Stimulated activated CD8-positive, alpha-beta memory T cell treated with anti-CD3 and anti-CD28 coated beads, Interleukin-4, amount 100 ng/mL, for 48 hours (primary cell): ENCODE measurements at regions not wholly inside any gene's neighbourhood (a gene's known extent, or its start where the extent isn't known, plus 50 kb on each side); places are given as distances from the start of the nearest gene placed in this dataset.
A peak's percentile ranks its signal among the peaks of the same experiment; 100 is the strongest.
"Not testable (repeated sequence)": the region's sequence is repeated elsewhere in the genome, so short reads cannot be mapped to it uniquely, and the experiment has no call there.

ENCODE experiments used
- DNase-seq: peaks from one replicate; pipeline ENCODE4 v3.0.0-alpha.2; 2020

DNA sequence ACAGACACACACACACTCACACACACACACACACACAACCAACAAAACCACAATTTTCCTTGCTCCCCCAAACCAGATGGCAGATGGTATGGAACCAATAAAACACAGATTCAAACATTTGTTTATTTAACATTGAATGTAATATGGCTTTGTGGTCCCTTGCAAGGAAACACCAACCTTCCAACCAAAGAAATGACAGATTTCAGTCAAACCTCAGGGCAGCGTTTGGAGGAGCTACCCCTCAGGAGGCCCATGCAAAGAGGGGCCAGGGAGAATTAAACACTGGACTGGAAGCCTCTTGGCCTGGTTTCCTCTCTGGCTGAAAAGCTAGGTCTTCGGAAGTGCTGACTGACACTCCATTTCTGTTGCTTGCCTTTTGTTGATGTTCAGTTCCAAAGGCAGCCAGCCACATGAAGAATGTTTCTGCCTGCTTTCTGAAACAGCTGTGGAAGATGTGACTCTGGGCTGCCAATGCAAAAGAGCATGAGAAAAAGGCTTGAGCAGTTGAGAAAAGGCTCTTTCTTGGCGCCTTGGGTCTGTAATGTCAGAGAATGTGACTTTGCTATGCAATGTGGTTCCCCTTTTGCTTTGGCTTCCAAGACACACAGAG lies 296.1 kb downstream of the RPLP1 start:
- DNase-seq, result peak; percentile 17

DNA sequence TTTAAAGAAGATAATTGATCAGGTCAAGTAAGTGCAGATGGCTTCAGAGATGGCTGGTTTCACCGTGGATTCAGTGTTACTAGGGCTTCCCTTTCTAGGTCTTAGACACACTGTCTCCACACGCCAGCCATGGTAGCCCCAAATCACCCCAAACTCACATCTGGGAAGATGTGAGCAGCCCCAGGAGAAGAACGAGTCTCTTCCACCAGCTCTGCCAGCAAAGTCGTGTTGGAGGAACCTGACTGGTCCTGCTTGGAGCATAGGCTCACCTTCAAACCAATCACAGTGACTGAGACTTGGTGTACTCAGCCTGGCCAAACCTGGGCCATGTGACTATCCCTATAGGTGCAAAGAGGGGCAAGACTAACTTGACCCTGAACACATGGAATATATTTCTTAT lies 296.7 kb downstream of the RPLP1 start:
- DNase-seq, result peak; percentile 12

DNA sequence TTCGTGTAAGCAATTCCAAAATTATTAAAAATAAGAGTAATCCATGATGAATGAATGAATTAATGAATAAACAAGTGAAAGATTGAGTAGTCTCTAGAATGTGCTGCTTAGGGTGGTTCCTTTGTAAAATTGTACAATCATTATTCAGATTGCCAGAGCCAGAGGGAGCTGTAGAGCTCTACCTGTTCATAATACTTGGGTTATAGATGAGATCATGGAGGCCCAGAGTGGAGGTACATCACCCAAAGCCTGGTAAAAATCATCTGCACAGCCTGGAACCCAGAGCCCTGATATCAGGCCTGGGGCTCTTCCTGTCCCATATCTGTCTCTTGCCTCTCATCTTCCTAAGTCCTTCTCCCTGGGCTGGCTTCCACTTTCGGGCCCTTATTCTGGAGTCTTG lies 297.2 kb downstream of the RPLP1 start:
- DNase-seq, result no peak

DNA sequence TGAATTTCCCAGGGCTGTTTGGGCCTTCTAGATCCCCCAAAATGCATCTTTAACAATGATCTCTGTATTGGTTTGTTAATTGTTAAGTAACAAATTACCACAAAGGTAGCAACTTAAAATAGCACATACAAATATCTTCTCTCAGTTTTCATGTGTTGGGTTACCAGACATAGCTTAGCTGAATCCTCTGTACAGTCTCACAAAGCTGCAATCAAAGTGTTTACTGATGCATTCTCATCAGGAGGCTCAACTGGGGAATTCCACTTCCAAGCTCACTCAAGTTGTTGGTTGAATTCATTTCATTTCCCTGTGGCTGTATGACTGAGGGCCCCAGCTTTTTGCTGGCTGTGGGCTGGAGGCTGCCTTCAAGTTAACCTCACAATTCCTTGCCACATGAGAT lies 297.6 kb downstream of the RPLP1 start:
- peak; percentile 18 for DNase-seq

DNA sequence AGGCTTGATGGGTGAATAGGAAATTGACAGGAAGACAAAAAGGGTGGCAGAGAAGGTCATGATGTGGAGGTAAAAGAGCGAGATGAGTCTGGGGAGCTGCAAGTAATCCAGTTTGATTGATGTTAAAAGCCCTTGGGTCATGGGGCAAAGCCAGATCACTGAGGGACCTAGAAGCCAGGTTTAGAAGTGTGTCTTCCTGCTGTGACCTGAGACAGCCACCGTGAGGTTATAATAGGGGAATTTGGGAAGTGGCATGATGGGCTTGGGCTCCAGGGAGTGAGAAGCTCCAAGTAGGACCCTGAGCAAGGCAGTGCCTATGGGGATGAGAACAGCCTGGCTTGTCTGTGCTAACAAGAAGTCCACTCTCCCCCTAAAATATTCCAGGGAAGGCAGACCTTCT lies 298.5 kb downstream of the RPLP1 start:
- peak; percentile 21 for DNase-seq

DNA sequence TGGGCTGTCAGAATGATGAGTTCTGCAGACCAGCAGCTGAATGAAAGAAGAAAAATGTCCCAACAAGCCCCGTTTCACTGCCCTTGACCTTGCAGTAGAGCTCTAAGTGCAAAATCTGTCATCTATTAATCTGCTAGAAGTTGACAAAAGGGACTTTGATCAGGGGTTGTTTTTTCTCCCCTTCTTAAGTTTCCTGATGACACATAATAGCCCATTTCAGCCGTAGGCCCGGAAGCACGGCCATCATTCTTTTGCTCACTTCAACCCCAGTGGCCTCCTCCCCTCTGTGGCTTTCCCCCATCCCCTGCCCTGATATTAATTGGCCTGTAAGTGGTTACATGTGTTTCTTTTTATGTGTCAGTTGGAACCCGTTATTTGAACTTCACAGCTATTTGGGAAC lies 298.9 kb downstream of the RPLP1 start:
- DNase-seq, result peak; percentile 15

DNA sequence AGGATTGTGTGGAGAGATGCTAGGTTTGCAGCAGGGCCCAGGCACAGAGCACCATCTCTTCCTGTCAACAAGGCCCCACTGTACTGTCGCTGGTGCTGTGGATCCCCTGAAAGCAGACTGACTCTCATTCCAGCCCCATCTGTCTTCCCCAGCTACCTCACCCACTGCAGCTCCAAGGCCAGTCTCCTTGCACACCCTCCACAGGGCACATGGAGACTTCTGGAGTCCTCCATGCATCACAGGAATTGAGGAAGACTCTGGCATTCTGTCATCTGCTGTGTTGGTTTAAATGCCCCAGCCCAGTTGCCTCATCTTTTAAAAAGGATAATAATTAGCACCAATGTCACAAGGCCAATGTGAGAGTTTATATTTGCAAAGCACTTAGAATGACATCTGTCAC lies 301.2 kb downstream of the RPLP1 start:
- no peak for DNase-seq

DNA sequence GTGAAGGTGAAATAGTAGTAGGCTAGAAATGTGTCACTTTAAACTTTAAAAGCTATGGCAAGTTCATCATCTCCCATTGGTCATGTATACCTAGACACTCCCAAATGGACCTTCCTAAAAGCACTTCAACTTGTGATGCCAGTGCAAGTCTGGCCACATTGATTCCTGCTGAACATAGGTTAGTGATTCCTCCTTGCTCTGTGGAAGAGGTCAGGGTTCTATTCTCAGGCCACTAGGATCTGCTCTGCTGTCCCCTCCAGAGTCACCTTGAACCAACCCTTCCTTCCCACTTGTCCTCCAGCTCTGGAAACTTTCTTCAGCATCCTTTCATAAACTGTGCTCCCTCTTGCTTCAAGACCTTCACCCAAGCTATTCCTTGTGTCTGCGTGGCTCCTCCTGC lies 301.7 kb downstream of the RPLP1 start:
- DNase-seq, result no peak

DNA sequence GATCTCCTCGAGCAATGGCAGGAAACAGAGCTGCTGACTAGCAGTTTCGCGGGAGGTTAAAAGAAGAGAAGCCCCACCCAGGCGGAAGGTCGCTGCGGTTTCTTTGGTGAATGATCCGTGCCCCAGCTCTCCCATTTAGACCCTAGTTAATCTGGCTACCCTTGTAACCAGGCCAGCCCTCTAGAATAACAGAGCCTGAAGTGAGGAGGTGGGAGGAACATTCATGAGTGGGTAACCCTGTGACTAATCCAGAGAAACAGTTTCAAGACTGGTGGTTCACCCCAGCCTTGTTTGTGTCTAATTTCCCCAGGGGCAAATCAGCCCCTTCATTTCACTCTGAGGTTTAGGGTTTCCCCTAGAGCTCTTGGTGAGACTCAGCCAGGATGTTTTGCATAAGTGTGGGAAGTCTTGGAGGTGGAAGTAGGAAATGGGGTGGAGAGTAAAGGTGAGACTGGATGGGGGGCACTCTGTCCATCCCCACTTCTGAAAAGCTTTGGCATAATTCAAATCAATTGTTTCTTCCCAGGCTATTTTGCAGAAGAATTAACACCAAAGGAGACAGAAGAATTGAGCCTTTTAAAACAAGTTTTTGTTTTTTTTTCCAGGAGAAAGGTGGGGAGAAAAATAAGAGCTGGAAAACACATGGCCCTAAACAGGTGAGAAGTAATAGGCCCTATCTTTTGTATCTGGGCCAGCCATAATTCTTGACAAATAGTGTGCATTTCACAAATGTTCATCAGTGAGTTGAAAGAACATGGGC lies 303.1 kb downstream of the RPLP1 start:
- DNase-seq, result peak; percentile 87

DNA sequence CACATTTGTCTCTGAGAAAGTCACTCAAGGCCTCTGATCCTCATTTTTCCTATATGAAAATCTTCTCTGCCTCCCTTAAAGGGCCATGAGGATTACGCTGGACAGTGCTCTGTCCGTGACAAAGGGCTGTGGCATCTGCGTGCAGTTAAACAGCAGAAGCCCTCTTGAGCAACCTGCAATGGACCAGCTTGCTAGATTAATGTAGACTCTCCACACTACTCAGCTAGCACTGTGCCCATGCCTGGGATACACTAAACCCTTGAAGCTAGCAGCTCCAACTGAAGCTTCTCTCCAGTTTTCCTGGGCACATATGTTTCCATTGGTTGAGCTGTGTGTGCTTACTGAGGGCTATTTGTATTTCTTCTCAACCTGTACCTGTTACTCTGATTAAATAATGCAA lies 303.8 kb downstream of the RPLP1 start:
- peak; percentile 24 for DNase-seq

DNA sequence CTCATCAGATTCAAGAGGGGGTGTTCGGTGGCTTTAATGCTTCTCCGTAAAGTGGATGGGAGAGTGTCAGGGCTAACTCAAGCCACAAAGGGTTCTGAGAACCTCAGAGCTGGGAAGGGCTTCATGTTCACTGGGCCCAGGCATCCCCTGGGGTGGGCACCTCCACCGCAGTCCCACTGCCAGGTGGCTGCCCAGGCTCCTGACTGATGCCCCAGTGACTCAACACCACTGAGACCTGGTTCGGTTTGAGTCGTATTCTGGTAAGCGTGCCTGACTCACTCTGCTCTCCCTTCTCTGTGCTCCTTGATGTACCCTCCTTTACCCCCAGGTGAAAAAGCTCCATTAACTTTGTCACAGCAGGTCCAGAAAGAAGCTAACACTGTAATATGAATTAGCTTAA lies 304.6 kb downstream of the RPLP1 start:
- peak; percentile 82 for DNase-seq

DNA sequence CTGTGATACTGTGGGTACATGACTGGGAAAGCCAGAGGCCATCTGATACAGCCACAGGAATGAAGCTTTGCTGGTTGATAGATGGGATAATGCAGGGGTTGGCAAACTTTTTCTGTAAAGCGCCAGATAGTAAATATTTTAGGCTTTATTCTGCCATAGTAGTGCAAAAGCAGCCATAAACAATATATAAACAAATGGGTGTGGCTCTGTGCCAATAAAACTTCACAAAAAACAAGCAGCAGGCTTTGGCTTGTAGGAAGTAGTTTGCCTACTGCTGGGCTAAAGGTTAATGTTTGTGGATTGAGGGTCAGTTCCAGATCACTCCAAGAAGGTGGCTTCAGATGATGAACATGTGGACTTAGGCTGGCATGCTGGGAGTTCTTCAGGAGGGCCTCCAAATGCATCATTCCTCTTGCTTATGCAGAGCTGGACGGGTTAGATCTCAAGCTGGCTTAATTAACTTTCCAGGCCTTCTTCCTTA lies 305.7 kb downstream of the RPLP1 start:
- DNase-seq, result peak; percentile 24

DNA sequence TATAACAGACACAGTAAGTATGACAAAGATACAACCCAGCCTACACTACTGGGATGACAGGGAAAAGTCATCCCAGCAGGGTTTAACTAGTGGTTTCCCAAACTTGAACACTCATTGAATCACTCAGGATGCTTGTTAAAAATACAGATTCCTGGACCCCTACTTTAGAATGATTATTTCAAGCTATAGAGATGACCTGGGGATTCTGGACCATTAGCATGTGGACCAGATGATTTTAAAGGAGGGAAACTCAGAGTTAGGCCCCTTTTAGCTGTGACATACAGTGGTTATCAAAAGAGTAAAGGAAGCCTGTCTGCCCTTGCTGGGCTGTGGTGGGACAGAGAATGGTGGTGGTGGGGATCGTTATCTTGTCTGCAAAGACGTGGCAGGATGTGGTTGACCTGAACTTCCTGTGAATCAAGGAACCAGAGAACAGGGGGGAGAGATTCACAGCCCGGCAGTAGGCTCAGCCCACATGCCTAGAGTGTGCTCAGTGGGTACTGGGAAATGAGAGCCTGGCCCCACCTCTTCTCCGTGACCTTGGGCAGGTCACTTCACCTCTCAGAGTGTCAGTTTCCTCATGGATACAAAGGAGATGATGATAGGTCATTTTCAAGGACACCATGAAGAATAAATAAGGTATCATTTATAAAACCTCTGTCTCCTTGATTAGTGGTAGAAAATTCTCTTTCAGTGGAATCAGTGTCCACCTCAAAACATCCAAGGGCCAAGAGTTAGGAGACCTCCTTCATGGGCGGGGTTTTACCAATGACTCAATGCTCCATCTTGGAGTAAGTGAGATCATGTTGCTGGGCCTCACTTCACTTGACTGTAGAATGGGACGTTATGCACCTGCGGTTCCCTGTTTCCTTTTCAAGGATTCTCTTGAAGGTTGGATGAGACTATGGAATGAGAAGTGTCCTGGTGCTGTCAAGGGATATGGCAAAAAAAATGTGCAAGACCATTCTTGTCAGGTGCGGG lies 306.5 kb downstream of the RPLP1 start:
- peak; percentile 89 for DNase-seq

DNA sequence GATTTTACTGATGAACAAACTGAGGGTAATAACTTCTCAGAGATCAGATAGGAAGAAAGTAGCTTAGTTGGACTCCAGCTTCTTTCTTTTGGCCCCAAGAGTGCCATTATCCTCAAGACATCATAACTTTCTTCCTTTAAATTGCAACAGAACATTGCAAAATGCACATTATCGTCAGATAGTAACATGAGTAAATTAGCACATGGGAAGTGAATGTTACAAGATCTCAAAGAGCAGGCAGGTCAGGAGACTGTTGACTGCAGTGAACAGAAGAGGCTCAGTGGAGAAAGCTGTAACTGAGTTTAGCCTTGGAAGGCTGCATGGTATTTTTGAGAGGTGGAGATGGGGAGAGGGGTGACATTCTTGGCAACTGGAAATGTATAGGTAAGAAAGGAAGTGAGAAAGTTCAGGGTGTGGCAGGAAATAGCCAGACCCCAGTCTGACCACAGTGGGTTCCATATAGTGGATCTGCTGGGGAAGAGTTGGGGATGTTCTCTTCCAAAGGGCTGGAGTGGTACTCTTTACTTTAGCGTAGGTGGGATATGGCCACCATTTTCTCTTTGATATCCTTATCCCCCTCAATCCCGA lies 307.7 kb downstream of the RPLP1 start:
- DNase-seq, result no peak

DNA sequence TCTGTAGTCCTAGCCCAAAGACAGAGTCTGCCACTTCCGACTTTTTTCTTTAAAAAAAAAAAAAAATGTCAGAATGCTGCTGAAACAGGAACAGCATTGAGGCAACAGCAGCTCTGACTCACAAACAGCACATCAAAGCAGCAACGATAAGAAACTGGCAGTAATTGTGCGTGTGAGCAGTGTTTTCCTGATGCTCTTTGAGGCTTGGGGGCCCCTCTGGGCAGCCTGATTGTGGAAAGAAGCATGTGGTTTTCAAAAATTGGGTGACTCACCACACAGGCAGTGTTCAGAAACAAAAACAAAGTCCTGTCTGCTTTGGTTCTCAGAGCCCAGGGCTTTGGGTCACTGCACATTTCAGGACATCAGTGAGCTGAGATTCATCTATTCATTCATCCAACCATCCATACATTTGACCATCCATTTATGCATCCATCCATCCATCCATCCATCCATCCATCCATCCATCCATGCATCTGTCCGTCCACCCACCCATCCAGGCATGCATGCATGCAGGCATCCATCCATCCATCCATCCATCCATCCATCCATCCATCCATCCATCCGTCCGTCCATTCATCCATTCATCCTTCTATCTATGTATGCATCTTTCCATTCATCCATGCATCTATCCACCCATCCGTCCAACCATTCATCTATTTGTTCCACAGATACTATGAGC lies 308.4 kb downstream of the RPLP1 start:
- DNase-seq, result peak; percentile 82

DNA sequence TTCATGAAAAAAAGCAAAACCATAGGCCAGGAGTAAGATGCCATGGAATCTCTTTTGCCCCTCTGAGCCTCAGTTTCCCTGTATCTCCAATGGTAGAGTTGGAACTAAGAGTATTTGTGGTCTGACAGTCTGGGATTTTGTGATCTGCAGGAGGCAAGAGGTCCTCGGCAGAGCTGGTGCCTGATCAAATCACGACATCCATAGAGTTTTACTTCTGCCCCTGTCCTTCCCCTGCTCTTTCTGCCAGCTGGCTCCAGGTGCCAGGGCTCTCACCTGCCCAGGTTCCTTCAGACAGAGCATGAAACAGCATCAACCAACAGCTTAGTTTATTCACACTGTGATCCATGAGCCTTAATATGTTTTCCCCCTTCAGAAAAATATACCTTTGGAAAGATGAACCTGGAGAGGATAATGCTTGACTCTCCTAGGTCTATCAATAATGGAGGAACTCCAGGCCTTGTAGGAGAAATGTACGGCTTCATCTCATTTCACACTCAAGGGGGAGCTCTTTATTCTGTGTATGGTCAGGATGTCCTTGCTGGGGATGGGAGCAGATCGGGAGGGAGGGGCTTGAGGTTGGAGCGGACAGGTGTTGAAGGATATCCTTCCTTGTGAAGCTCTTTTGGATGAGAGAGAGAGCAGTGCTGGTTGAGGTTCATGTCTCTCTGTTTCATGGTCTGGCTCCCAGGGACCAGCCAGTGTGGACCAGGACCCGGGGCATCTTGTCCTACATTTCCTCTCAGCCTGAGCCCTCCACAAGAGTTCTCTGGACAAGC lies 309.9 kb downstream of the RPLP1 start:
- no peak for DNase-seq

DNA sequence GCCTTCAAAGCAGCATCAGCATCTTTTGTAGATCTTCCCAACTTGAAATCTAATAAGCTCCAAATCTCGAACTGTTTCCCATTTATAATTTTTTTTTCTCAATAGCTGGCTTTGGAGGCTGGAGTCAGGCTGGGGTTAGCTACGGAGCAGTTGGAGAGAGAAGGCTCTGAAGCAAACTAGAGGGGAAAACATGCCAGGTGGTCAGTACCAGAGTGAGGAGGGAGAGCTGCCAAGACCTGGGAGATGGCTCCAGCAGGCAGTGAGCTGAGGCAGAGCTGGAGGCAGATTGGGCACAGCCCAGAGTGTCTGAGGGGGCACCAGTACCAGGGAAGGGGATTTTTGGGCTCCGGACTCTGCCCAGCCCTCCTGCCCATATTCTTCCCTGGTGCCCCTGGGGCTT lies 311.2 kb downstream of the RPLP1 start:
- DNase-seq, result peak; percentile 18

DNA sequence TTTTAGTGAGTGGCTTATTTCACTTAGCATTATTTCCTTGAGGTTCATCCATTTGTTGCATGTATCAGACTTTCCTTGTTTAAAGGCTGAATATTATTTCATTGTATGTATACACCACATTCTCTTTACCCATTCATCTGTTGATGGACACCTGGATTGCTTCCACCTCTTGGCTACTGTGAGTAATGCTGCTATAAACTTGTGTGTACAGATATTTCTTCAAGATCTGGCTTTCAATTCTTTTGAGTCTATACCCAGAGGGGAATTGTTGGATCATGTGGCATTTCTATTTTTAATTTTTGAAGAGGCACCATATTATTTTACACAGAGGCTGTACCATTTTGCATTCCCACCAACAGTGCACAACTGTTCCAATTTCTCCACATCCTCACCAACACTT lies 313.5 kb downstream of the RPLP1 start:
- no peak for DNase-seq

DNA sequence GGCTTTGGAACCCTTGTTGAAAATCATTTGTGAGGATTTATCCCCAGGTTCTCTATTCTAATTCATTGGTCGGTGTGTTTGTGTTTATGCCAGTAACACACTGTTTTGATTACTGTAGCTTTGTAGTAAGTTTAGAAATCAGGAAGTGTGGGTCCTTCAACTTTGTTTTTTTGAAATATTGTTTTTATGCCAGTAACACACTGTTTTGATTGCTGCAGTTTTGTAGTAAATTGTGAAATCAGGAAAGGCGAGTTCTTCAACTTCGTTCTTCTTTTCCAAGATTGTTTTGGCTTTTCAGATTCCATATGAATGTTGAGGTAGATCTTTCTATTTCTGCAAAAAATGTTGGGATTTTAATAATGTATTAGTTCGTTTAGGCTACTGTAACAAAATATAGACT lies 314.6 kb downstream of the RPLP1 start:
- no peak for DNase-seq

DNA sequence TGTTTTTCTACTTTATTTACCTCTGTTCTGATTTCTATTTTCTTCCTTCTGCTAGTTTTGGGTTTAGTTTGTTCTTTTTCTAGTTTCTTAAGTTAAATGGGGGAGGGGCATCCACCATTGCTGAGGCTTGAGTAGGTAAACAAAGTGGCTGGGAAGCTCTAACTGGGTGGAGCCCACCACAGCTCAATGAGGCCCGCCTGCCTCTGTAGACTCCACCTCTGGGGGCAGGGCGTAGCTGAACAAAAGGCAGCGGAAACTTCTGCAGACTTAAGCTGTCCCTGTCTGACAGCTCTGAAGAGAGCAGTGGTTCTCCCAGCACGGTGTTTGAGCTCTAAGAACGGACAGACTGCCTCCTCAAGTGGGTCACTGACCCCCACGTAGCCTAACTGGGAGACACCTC lies 316.7 kb downstream of the RPLP1 start:
- not testable (repeated sequence) for DNase-seq

DNA sequence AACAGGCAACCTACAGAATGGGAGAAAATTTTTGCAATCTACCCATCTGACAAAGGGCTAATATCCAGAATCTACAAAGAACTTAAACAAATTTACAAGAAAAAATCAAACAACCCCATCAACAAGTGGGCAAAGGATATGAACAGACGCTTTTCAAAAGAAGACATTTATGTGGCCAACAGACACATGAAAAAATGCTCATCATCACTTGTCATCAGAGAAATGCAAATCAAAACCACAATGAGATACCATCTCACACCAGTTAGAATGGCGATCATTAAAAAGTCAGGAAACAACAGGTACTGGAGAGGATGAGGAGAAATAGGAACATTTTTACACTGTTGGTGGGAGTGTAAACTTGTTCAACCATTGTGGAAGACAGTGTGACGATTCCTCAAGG lies 321.6 kb downstream of the RPLP1 start:
- not testable (repeated sequence) for DNase-seq

DNA sequence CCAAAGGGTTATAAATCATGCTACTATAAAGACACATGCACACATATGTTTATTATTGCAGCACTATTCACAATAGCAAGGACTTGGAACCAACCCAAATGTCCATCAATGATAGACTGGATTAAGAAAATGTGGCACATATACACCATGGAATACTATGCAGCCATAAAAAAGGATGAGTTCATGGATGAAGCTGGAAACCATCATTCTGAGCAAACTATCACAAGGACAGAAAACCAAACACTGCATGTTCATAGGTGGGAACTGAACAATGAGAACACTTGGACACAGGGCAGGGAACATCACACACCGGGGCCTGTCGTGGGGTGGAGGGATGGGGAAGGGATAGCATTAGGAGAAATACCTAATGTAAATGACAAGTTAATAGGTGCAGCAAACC lies 322.1 kb downstream of the RPLP1 start:
- DNase-seq, result not testable (repeated sequence)
